Fibroblast of lung (primary cell): ENCODE measurements at regions not wholly inside any gene's neighbourhood (a gene's known extent, or its start where the extent isn't known, plus 50 kb on each side); places are given as distances from the start of the nearest gene placed in this dataset.
A peak's percentile ranks its signal among the peaks of the same experiment; 100 is the strongest.

Source experiments
- DNase-seq, 2 donors: peaks; one replicate each; pipeline versions ENCODE4 v3.0.0 to v3.0.0-alpha.2; 2010; ENCODE audit warnings: low read depth in 2 of 2
- H2AFZ ChIP-seq: 2 replicates; pipeline ENCODE4 v1.5.1; 2012; ENCODE audit warnings: low read length, control low read depth, inconsistent platforms
- H3K27ac ChIP-seq: 2 replicates; pipeline ENCODE4 v1.5.1; 2011; ENCODE audit warnings: low read length, control low read depth; ENCODE audit not compliant: insufficient read depth
- H3K27me3 ChIP-seq: 2 replicates; pipeline ENCODE4 v1.5.1; 2011; ENCODE audit warnings: mild to moderate bottlenecking, low read length; ENCODE audit not compliant: control insufficient read depth, insufficient read depth
- H3K36me3 ChIP-seq: 2 replicates; pipeline ENCODE4 v1.5.1; 2011; ENCODE audit warnings: low read length; ENCODE audit not compliant: control insufficient read depth, insufficient read depth
- H3K4me1 ChIP-seq: 2 replicates; pipeline ENCODE4 v1.5.1; 2011; ENCODE audit warnings: low read length; ENCODE audit not compliant: control insufficient read depth, insufficient read depth; ENCODE audit errors: extremely low read depth
- H3K4me2 ChIP-seq: 2 replicates; pipeline ENCODE4 v1.5.1; 2011; ENCODE audit warnings: low read length, control low read depth; ENCODE audit not compliant: insufficient read depth; ENCODE audit errors: extremely low read depth
- H3K4me3 ChIP-seq, 4 experiments: fragments of 200-600 bp in 1 of 4; sonication (generic) in 1 of 4; replicated peaks in 1 of 4; 2 replicates each; pipeline ENCODE4 v1.5.1; 2011 to 2016; ENCODE audit warnings: low read length in 4 of 4, low read depth in 3 of 4, mild to moderate bottlenecking in 3 of 4, control low read depth in 2 of 4, inconsistent platforms in 1 of 4, mixed read lengths in 1 of 4; ENCODE audit not compliant: insufficient read depth in 1 of 4; ENCODE audit errors: control extremely low read depth in 1 of 4
- H3K79me2 ChIP-seq: 2 replicates; pipeline ENCODE4 v1.5.1; 2012; ENCODE audit warnings: mild to moderate bottlenecking, low read length, inconsistent platforms; ENCODE audit not compliant: control insufficient read depth, insufficient read depth
- H3K9ac ChIP-seq: 2 replicates; pipeline ENCODE4 v1.5.1; 2011; ENCODE audit warnings: mild to moderate bottlenecking, low read length, control low read depth; ENCODE audit not compliant: insufficient read depth
- H3K9me3 ChIP-seq: 2 replicates; pipeline ENCODE4 v1.5.1; 2012; ENCODE audit warnings: low read depth, low read length; ENCODE audit not compliant: control insufficient read depth, insufficient read depth
- H4K20me1 ChIP-seq: 2 replicates; pipeline ENCODE4 v1.5.1; 2011; ENCODE audit warnings: low read length; ENCODE audit not compliant: control insufficient read depth, insufficient read depth; ENCODE audit errors: extremely low read depth
- EZH2 ChIP-seq: IDR thresholded peaks from 2 replicates; pipeline ENCODE4 v1.5.1; 2012; ENCODE audit warnings: low read length, control low read depth, mild to moderate bottlenecking; ENCODE audit errors: missing control alignments
- TF ChIP-seq, protein P1 (sequence below), 2 donors: IDR thresholded peaks in 1 of 2; conservative IDR thresholded peaks in 1 of 2; 1 replicate in 1 of 2; 2 replicates in 1 of 2; pipeline ENCODE4 v1.5.1; 2011 to 2012; ENCODE audit warnings: low read length in 2 of 2, control low read depth in 1 of 2, inconsistent platforms in 1 of 2, low read depth in 1 of 2, mild to moderate bottlenecking in 1 of 2

DNA sequence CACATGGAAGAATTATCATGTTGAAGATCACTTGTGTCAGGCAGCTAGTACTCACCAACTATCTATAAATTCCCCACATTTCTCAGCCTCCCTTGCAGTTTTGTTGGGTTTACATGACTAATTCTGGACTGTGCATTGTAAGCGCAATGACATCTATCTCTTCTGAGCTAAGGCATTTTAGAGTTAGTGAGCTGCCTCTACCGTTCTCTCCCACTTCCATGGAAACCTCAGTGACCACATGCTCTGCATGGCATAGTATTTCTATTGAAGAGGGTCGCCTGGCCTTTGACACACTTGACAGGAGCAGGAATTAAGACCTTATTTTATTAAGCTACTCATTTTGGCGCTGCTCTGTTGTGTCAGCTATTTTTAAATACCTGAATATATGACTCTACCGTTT, 67.5 kb upstream of the NPY2R start:
- H3K79me2 ChIP-seq, result no peaks in the 10 kb centered on the region
- no peaks in the 10 kb centered on the region for H3K27me3 ChIP-seq
- H3K4me2 ChIP-seq, result no peak overlapping the region
- no peaks in the 10 kb centered on the region for H3K36me3 ChIP-seq
- H3K4me3 ChIP-seq, result no peak overlapping the region
- no peaks in the 10 kb centered on the region for H4K20me1 ChIP-seq
- no peaks in the 10 kb centered on the region for H3K9me3 ChIP-seq
- H3K9ac ChIP-seq, result no peak overlapping the region
- DNase-seq, result peak in 1 of 2 donors; percentile 1
- H3K27ac ChIP-seq, result no peak overlapping the region
- H2AFZ ChIP-seq, result no peak overlapping the region
- H3K4me1 ChIP-seq, result no peaks in the 10 kb centered on the region
- TF ChIP-seq, protein P1, sequence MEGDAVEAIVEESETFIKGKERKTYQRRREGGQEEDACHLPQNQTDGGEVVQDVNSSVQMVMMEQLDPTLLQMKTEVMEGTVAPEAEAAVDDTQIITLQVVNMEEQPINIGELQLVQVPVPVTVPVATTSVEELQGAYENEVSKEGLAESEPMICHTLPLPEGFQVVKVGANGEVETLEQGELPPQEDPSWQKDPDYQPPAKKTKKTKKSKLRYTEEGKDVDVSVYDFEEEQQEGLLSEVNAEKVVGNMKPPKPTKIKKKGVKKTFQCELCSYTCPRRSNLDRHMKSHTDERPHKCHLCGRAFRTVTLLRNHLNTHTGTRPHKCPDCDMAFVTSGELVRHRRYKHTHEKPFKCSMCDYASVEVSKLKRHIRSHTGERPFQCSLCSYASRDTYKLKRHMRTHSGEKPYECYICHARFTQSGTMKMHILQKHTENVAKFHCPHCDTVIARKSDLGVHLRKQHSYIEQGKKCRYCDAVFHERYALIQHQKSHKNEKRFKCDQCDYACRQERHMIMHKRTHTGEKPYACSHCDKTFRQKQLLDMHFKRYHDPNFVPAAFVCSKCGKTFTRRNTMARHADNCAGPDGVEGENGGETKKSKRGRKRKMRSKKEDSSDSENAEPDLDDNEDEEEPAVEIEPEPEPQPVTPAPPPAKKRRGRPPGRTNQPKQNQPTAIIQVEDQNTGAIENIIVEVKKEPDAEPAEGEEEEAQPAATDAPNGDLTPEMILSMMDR (conservative IDR thresholded peaks at IDR 0.05 in 1 of 2, IDR thresholded peaks at IDR 0.05 in 1 of 2; ENCODE audit: low read depth in 1 of 2, low read length in 2 of 2), result no peak

DNA sequence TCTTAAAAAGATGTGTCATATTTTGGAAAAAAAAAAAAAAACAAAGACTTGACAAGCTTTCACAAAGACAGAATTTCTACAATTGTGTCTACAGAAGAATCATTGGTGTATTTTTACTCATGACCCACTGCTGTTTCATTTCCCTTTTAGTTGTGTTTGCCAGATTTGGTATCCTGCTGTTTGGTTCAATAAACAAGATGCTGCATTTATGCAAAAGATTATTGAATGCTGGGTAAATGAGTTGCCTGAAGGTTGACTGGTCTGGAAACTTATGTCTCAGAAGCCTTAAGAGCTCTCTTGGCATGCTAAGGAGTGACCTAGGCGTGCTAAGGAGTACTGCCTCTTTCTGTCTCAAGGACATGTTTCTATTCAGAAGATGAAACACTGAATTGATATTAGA, 64.9 kb upstream of the NPY2R start:
- Histone ChIP-seq H2AFZ (no peak overlapping the region), H3K27ac (no peak overlapping the region), H4K20me1 (no peaks in the 10 kb centered on the region), H3K79me2 (no peaks in the 10 kb centered on the region), H3K4me3 (no peak overlapping the region), H3K4me1 (no peaks in the 10 kb centered on the region), H3K9me3 (no peaks in the 10 kb centered on the region), H3K4me2 (no peak overlapping the region), H3K36me3 (no peaks in the 10 kb centered on the region), H3K27me3 (no peaks in the 10 kb centered on the region), H3K9ac (no peak overlapping the region)
- no peak for DNase-seq
- no peak for TF ChIP-seq EZH2
- TF ChIP-seq, protein P1 (conservative IDR thresholded peaks at IDR 0.05 in 1 of 2, IDR thresholded peaks at IDR 0.05 in 1 of 2; ENCODE audit: low read depth in 1 of 2, low read length in 2 of 2), result no peak
